Mucosa of rectum (tissue), 2 donors: ENCODE measurements at regions not wholly inside any gene's neighbourhood (a gene's known extent, or its start where the extent isn't known, plus 50 kb on each side); places are given as distances from the start of the nearest gene placed in this dataset.
"Not testable (repeated sequence)": the region's sequence is repeated elsewhere in the genome, so short reads cannot be mapped to it uniquely, and the experiment has no call there.

Source experiments
- H3K27ac ChIP-seq, 2 donors: one replicate each; pipeline ENCODE4 v1.7.0; 2013; ENCODE audit warnings: inconsistent platforms in 2 of 2, low read depth in 2 of 2, low read length in 2 of 2
- H3K27me3 ChIP-seq, 2 donors: one replicate each; pipeline ENCODE4 v1.7.0; 2013; ENCODE audit warnings: low read length in 2 of 2; ENCODE audit not compliant: control insufficient read depth in 2 of 2, insufficient read depth in 2 of 2
- H3K36me3 ChIP-seq, 2 donors: one replicate each; pipeline ENCODE4 v1.7.0; 2013; ENCODE audit warnings: low read length in 2 of 2; ENCODE audit not compliant: control insufficient read depth in 2 of 2, insufficient read depth in 2 of 2
- H3K4me1 ChIP-seq, 2 donors: one replicate each; pipeline ENCODE4 v1.7.0; 2013; ENCODE audit warnings: low read length in 2 of 2, mild to moderate bottlenecking in 1 of 2; ENCODE audit not compliant: control insufficient read depth in 2 of 2, insufficient read depth in 2 of 2
- H3K4me3 ChIP-seq, 2 donors: one replicate each; pipeline ENCODE4 v1.7.0; 2013; ENCODE audit warnings: low read length in 2 of 2
- H3K9ac ChIP-seq, 2 donors: one replicate each; pipeline ENCODE4 v1.7.0; 2013; ENCODE audit warnings: low read length in 2 of 2, low read depth in 1 of 2, mild to moderate bottlenecking in 1 of 2
- H3K9me3 ChIP-seq, 2 donors: one replicate each; pipeline ENCODE4 v1.7.0; 2013; ENCODE audit warnings: low read length in 2 of 2; ENCODE audit not compliant: control insufficient read depth in 2 of 2
- donor health status: healthy.
- donor health status: Normal muscosa, but diverticular disease.

DNA sequence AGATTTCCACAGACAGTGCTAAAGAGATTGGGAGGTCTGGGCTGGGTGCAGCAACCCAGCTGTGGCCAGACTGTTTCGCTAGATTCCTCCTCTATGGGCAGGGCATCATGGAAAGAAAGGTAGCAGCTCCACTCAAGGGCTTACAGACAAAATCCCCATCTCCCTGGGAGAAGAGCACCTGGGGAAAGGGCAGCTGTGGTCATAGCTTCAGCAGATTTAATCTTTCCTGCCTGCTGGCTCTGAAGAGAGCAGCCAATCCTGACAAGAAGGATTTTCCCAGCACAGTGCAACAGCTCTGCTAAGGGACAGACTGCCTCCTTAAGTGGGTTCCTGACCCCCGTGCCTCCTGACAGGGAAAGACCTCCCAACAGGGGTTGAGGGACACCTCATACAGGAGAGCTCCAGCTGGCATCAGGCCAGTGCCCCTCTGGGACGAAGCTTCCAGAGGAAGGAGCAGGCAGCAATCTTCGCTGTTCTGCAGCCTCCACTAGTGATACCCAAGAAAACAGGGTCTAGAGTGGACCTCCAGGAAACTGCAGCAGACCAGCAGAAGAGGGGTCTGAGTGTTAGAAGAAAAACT lies 1379.3 kb upstream of the ACO1 start:
- Histone ChIP-seq H3K36me3 (no peaks in the 10 kb centered on the region), H3K9me3 (no peaks in the 10 kb centered on the region), H3K27me3 (no peaks in the 10 kb centered on the region), H3K4me1 (no peaks in the 10 kb centered on the region), H3K4me3 (no peak overlapping the region), H3K27ac (no peak overlapping the region), H3K9ac (no peak overlapping the region)

DNA sequence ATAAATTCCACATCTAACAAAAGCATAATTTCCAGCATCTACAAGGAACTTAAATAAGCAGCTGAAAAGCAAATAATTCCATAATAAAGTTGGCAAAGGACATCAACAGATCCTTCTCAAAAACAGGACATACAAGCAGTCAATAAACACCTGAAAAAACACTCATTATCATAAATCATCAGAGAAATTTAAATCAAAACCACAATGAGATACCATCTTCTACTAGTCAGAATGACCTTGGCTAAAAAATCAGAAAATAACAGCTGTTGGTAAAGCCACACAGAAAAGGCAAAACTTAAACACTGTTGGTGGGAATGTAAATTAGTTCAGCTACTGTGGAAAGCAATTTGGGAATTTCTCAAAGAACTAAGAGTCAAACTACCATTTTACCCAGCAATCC lies 1371.1 kb upstream of the ACO1 start:
- Histone ChIP-seq H3K9me3 (no peaks in the 10 kb centered on the region), H3K9ac (no peak overlapping the region), H3K4me1 (no peaks in the 10 kb centered on the region), H3K36me3 (no peaks in the 10 kb centered on the region), H3K27ac (no peak overlapping the region), H3K27me3 (no peaks in the 10 kb centered on the region), H3K4me3 (no peak overlapping the region)

DNA sequence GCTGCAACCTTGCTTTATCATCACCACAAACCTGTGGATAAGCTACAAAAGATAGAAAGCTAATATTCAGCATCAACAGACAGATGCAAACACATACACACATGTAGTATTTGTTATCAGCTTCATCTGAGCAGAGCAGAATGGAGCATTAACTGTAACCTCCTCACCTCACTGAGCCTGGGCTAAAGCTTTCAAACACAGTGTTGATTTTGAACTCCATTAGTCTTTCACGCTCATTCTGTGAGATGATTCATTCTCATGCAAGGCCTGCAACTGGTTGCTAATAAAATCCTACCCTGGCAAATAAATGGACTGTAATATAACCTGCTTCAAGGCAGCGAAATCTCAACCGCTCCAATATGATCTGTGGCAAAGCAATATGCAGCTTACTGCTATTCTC lies 1360.6 kb upstream of the ACO1 start:
- Histone ChIP-seq H3K36me3 (no peaks in the 10 kb centered on the region), H3K9ac (no peak overlapping the region), H3K9me3 (no peaks in the 10 kb centered on the region), H3K27me3 (no peaks in the 10 kb centered on the region), H3K4me3 (no peak overlapping the region), H3K27ac (no peak overlapping the region), H3K4me1 (no peaks in the 10 kb centered on the region)

DNA sequence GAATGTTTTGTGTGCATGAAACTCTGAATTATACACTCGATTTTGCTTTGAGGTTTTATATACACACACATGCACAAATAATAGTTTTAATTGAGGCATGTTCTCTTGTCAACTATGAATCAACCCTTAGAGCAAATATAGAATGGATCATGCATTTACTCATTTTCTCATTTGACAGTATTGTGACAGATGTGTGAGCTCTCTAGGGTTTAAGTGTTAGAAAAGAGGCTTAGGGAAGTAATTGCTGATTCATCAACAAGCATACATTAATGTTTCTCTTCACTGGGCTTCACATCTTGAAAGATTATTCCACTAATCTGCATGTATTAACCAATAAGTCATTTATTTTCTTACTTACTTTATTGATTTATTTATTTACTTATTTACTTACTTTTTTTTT lies 1356.8 kb upstream of the ACO1 start:
- H3K9me3 ChIP-seq = no peaks in the 10 kb centered on the region
- H3K4me1 ChIP-seq = no peaks in the 10 kb centered on the region
- H3K36me3 ChIP-seq = no peaks in the 10 kb centered on the region
- no peak overlapping the region for H3K9ac ChIP-seq
- H3K4me3 ChIP-seq = no peak overlapping the region
- H3K27me3 ChIP-seq = no peaks in the 10 kb centered on the region
- H3K27ac ChIP-seq = no peak overlapping the region

DNA sequence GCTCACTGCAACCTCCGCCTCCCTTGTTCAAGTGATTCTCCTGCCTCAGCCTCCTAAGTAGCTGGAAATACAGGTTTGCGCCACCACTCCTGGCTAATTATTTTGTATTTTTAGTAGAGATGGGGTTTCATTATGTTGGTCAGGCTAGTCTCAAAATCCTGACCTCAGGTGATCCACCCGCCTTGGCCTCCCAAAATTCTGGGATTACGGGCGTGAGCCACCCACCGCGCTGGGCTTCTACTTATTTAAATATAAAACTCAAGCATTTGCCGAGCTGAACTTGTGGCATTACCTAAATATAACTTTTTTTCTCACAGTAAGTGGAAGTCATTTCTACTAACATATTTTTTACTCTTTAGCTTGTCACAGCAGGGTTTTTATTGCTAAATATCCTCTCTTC lies 1356.3 kb upstream of the ACO1 start:
- Histone ChIP-seq H3K9ac (no peak overlapping the region), H3K4me1 (no peaks in the 10 kb centered on the region), H3K4me3 (no peak overlapping the region), H3K36me3 (no peaks in the 10 kb centered on the region), H3K9me3 (no peaks in the 10 kb centered on the region), H3K27me3 (no peaks in the 10 kb centered on the region), H3K27ac (no peak overlapping the region)

DNA sequence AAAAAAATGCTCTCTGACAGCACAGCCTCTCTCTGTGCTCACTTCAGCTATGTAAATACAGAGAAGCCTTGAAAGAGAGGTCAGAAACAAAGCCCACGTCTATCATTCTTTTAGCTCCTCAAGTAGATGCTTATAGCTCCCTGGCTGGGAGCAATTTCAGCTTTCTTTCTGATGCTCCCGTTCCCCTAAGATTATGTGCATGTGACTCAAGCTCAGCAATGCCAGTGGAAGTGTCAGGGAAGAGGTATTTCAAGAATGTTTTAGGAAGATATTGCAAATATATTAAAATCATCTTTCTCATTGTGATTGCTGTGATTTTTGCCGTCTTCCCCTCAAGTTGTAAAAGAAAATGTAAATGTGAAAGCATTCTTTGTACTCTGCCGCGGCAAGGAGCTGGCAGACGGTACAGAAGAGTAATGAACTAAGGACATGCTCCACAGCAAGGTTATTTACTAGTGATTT lies 1353.7 kb upstream of the ACO1 start:
- Histone ChIP-seq H3K36me3 (no peaks in the 10 kb centered on the region), H3K27ac (no peak overlapping the region), H3K9ac (no peak overlapping the region), H3K9me3 (no peaks in the 10 kb centered on the region), H3K4me1 (no peaks in the 10 kb centered on the region), H3K27me3 (no peaks in the 10 kb centered on the region), H3K4me3 (no peak overlapping the region)

DNA sequence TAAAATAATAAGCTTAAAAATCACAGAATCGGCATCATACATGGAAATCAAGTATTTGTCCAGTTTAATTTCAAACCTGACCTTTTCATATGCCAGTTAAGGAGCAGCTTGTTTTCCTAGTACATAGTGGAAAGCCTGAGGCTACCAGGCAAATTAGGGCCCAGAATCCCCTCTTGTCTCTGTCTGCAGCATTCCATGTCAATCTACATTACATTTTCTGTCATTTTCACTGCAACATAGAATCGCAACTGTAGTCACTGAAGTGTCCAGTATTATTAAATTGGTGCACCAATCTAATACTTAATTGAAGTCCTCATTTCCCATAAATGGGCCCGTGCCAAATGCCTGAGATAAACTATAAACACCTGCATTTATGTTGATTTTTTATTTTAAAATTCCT lies 1352.2 kb upstream of the ACO1 start:
- H3K27ac ChIP-seq = no peak overlapping the region
- H3K27me3 ChIP-seq = no peaks in the 10 kb centered on the region
- no peaks in the 10 kb centered on the region for H3K4me1 ChIP-seq
- no peak overlapping the region for H3K4me3 ChIP-seq
- no peaks in the 10 kb centered on the region for H3K9me3 ChIP-seq
- no peaks in the 10 kb centered on the region for H3K36me3 ChIP-seq
- no peak overlapping the region for H3K9ac ChIP-seq

DNA sequence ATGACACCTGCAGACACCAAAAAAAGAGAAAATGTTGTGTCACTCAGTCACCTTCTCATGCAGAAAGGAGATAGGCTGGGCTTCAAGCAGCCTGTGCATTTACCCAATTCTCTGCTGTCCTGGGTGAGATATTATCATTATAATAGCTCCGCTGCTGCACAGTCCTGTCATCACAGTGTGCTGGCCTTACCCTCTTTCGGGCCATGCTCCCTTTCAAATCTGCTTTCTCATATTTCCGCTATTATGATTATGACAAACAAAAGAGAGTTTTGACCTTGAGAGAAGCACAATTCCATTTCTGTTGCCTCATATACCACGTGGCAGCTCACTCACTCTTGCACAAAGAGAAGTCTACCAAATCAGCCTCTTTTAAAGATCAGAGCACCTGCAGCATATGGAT lies 1350.1 kb upstream of the ACO1 start:
- Histone ChIP-seq H3K36me3 (no peaks in the 10 kb centered on the region), H3K4me3 (no peak overlapping the region), H3K9ac (no peak overlapping the region), H3K4me1 (no peaks in the 10 kb centered on the region), H3K27me3 (no peaks in the 10 kb centered on the region), H3K9me3 (no peaks in the 10 kb centered on the region), H3K27ac (no peak overlapping the region)

DNA sequence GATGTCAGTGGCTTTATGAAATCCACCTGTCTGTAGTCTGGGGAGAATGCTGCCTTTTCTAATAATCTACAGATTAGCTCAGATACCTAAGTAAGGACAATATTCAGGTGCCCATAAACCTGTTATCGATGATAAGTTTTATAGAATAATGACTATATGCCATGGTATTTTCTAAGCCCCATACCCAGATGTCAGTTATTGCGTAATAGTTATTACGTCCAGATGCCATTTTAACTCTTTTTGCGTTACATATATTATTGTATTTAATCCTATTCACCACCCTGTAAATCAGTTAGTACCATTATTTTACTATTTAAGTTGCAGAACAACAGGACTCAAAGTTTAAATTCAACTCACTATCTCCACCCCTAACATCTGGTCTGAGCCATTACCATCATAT lies 1343.9 kb upstream of the ACO1 start:
- no peak overlapping the region for H3K9ac ChIP-seq
- H3K27me3 ChIP-seq = no peaks in the 10 kb centered on the region
- no peaks in the 10 kb centered on the region for H3K36me3 ChIP-seq
- no peaks in the 10 kb centered on the region for H3K4me1 ChIP-seq
- no peaks in the 10 kb centered on the region for H3K9me3 ChIP-seq
- no peak overlapping the region for H3K4me3 ChIP-seq
- H3K27ac ChIP-seq = no peak overlapping the region

DNA sequence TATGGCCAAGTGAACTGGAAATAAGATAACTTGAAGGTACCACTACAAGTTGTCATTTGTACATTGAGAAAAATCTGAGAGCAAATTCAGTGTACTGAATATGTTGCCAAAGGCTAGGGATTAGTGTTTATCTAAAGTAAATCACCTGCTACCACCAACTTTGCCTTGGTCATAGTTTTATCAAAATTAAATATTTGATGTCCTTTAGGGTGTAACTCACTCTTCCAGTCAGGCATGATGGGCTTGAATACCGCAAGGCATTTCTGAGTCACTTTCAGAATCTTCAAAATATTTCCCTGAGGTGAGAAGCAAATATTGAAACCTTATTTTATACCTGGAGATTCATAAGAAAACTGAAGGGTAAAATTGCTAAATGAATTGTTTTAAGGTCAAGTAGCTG lies 1338.6 kb upstream of the ACO1 start:
- no peak overlapping the region for H3K4me3 ChIP-seq
- no peaks in the 10 kb centered on the region for H3K27me3 ChIP-seq
- H3K9me3 ChIP-seq = no peaks in the 10 kb centered on the region
- no peaks in the 10 kb centered on the region for H3K4me1 ChIP-seq
- no peak overlapping the region for H3K9ac ChIP-seq
- no peaks in the 10 kb centered on the region for H3K36me3 ChIP-seq
- no peak overlapping the region for H3K27ac ChIP-seq

DNA sequence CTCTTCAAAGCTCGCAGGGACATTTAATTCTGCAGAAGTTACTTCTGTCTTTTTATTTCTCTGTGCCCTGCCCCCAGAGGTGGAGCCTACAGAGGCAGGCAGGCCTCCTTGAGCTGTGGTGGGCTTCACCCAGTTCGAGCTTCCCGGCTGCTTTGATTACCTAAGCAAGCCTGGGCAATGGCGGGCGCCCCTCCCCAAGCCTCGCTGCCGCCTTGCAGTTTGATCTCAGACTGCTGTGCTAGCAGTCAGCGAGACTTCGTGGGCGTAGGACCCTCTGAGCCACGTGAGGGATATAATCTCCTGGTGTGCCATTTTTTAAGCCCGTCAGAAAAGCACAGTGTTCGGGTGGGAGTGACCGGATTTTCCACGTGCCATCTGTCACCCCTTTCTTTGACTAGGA lies 1322.9 kb upstream of the ACO1 start:
- H3K4me1 ChIP-seq, H3K36me3 ChIP-seq, H3K4me3 ChIP-seq, H3K9me3 ChIP-seq, H3K27ac ChIP-seq, H3K27me3 ChIP-seq, H3K9ac ChIP-seq: not testable (repeated sequence)
